MM.1S (cell line): ENCODE measurements at regions not wholly inside any gene's neighbourhood (a gene's known extent, or its start where the extent isn't known, plus 50 kb on each side); places are given as distances from the start of the nearest gene placed in this dataset.
"Not testable (repeated sequence)": the region's sequence is repeated elsewhere in the genome, so short reads cannot be mapped to it uniquely, and the experiment has no call there.

Source experiments
- DNase-seq: peaks from one replicate; pipeline ENCODE4 v3.0.0-alpha.2; 2015
- H2AFZ ChIP-seq: fragments of 300-600 bp; sonication (generic); 2 replicates; pipeline ENCODE4 v1.6.0; 2016; ENCODE audit warnings: antibody characterized with exemption, low read length
- H3F3A ChIP-seq: fragments of 300-600 bp; sonication (generic); 2 replicates; pipeline ENCODE4 v1.6.1; 2016; ENCODE audit warnings: mild to moderate bottlenecking, antibody characterized with exemption, low read length, moderate library complexity, mixed read lengths; ENCODE audit not compliant: insufficient read depth
- H3K27ac ChIP-seq: fragments of 300-600 bp; sonication (generic); 2 replicates; pipeline ENCODE4 v1.5.1; 2016; ENCODE audit warnings: mild to moderate bottlenecking, low read length
- H3K27me3 ChIP-seq: fragments of 300-600 bp; sonication (generic); replicated peaks from 2 replicates; pipeline ENCODE4 v1.6.0; 2016; ENCODE audit warnings: low read length; ENCODE audit not compliant: insufficient read depth
- H3K36me3 ChIP-seq: fragments of 300-600 bp; sonication (generic); replicated peaks from 2 replicates; pipeline ENCODE4 v1.6.1; 2016; ENCODE audit warnings: mild to moderate bottlenecking, low read length, mixed read lengths; ENCODE audit not compliant: insufficient read depth
- H3K4me1 ChIP-seq: fragments of 300-600 bp; sonication (generic); 2 replicates; pipeline ENCODE4 v1.6.1; 2016; ENCODE audit warnings: low read length, mixed read lengths
- H3K4me2 ChIP-seq: fragments of 300-600 bp; sonication (generic); 2 replicates; pipeline ENCODE4 v1.6.0; 2016; ENCODE audit warnings: low read depth, low read length
- H3K4me3 ChIP-seq: fragments of 300-600 bp; sonication (generic); 2 replicates; pipeline ENCODE4 v1.5.1; 2016; ENCODE audit warnings: low read length, mixed read lengths
- H3K79me2 ChIP-seq: fragments of 300-600 bp; sonication (generic); 2 replicates; pipeline ENCODE4 v1.6.1; 2016; ENCODE audit warnings: mixed run types, low read length, mixed read lengths
- H3K9ac ChIP-seq: fragments of 300-600 bp; sonication (generic); 2 replicates; pipeline ENCODE4 v1.6.1; 2016; ENCODE audit warnings: low read length, mixed read lengths
- H3K9me2 ChIP-seq: fragments of 300-600 bp; sonication (generic); replicated peaks from 2 replicates; pipeline ENCODE4 v1.6.1; 2016; ENCODE audit warnings: mild to moderate bottlenecking, low read length, mixed read lengths; ENCODE audit not compliant: insufficient read depth
- H3K9me3 ChIP-seq: fragments of 300-600 bp; sonication (generic); replicated peaks from 2 replicates; pipeline ENCODE4 v1.6.1; 2016; ENCODE audit warnings: mild to moderate bottlenecking, low read length, mixed read lengths; ENCODE audit not compliant: insufficient read depth
- H4K20me1 ChIP-seq: fragments of 300-600 bp; sonication (generic); 2 replicates; pipeline ENCODE4 v1.6.1; 2016; ENCODE audit warnings: mild to moderate bottlenecking, low read length, moderate library complexity, mixed read lengths; ENCODE audit not compliant: insufficient read depth
- CTCF ChIP-seq: fragments of 300-600 bp; sonication (generic); IDR thresholded peaks from 2 replicates; pipeline ENCODE4 v1.5.1; 2016; ENCODE audit warnings: antibody characterized with exemption, low read length, mixed read lengths
- EZH2 ChIP-seq: fragments of 300-600 bp; sonication (generic); optimal IDR thresholded peaks from 2 replicates; pipeline ENCODE3; 2017; ENCODE audit warnings: low read depth, mild to moderate bottlenecking, antibody characterized with exemption, low read length, mixed read lengths
- EZH2phosphoT487 ChIP-seq: fragments of 300-600 bp; sonication (generic); IDR thresholded peaks from 2 replicates; pipeline ENCODE4 v1.6.1; 2018; ENCODE audit warnings: antibody characterized with exemption, low read length

- Histone ChIP-seq H2AFZ (no peak overlapping the region), H3K79me2 (no peaks in the 10 kb centered on the region), H3K27ac (no peak overlapping the region), H3K4me3 (no peak overlapping the region), H3K27me3 (no peaks in the 10 kb centered on the region), H3K9me2 (no peaks in the 10 kb centered on the region), H3K36me3 (no peaks in the 10 kb centered on the region), H3K4me1 (no peaks in the 10 kb centered on the region), H3F3A (no peaks in the 10 kb centered on the region), H3K9ac (no peak overlapping the region), H3K4me2 (no peak overlapping the region), H4K20me1 (no peaks in the 10 kb centered on the region), H3K9me3 (no peaks in the 10 kb centered on the region)
- DNase-seq, result no peak
- no peak for TF ChIP-seq EZH2phosphoT487
- no peak for TF ChIP-seq EZH2
- TF ChIP-seq CTCF, result no peak
Measured at GRCh38 chr11:34770111-34770510, 146.1 kb downstream of the APIP start.

- no peaks in the 10 kb centered on the region for H3K4me1 ChIP-seq
- DNase-seq, result no peak
Measured at GRCh38 chr11:34769224-34769623, 147.0 kb downstream of the APIP start.

GRCh38 chr11:34762625-34763024 lies 141.7 kb downstream of the EHF start:
- H3K9me3 ChIP-seq, H4K20me1 ChIP-seq, H2AFZ ChIP-seq, H3K4me1 ChIP-seq, H3F3A ChIP-seq, H3K27ac ChIP-seq, H3K4me2 ChIP-seq, H3K36me3 ChIP-seq, H3K79me2 ChIP-seq, H3K9me2 ChIP-seq, H3K4me3 ChIP-seq, H3K27me3 ChIP-seq, DNase-seq, H3K9ac ChIP-seq: not testable (repeated sequence)

More at GRCh38 chr11:34769224-34769623, 147.0 kb downstream of the APIP start:
- Histone ChIP-seq H3K4me3 (no peak overlapping the region), H4K20me1 (no peaks in the 10 kb centered on the region), H3K9me3 (no peaks in the 10 kb centered on the region), H3K79me2 (no peaks in the 10 kb centered on the region), H3K27me3 (no peaks in the 10 kb centered on the region), H3K27ac (no peak overlapping the region), H3K4me2 (no peak overlapping the region), H3K9me2 (no peaks in the 10 kb centered on the region), H3K36me3 (no peaks in the 10 kb centered on the region), H3K9ac (no peak overlapping the region), H2AFZ (no peak overlapping the region), H3F3A (no peaks in the 10 kb centered on the region)
- TF ChIP-seq EZH2phosphoT487 (no peak), CTCF (no peak), EZH2 (no peak)

GRCh38 chr11:34758262-34758661 lies 137.4 kb downstream of the EHF start:
- Histone ChIP-seq H3K27ac (no peak overlapping the region), H2AFZ (no peak overlapping the region), H3K4me2 (no peak overlapping the region), H3K9me3 (no peaks in the 10 kb centered on the region), H3K27me3 (no peaks in the 10 kb centered on the region), H3K9ac (no peak overlapping the region), H3K79me2 (no peaks in the 10 kb centered on the region), H4K20me1 (no peaks in the 10 kb centered on the region), H3K36me3 (no peaks in the 10 kb centered on the region), H3F3A (no peaks in the 10 kb centered on the region), H3K4me1 (no peaks in the 10 kb centered on the region), H3K4me3 (no peak overlapping the region), H3K9me2 (no peaks in the 10 kb centered on the region)
- TF ChIP-seq EZH2phosphoT487 (no peak), EZH2 (no peak), CTCF (no peak)
- no peak for DNase-seq
